ENCODE measurements at regions not wholly inside any gene's neighbourhood (a gene's known extent, or its start where the extent isn't known, plus 50 kb on each side); places are given as distances from the start of the nearest gene placed in this dataset.
"Not testable (repeated sequence)": the region's sequence is repeated elsewhere in the genome, so short reads cannot be mapped to it uniquely, and the experiment has no call there.

DNA sequence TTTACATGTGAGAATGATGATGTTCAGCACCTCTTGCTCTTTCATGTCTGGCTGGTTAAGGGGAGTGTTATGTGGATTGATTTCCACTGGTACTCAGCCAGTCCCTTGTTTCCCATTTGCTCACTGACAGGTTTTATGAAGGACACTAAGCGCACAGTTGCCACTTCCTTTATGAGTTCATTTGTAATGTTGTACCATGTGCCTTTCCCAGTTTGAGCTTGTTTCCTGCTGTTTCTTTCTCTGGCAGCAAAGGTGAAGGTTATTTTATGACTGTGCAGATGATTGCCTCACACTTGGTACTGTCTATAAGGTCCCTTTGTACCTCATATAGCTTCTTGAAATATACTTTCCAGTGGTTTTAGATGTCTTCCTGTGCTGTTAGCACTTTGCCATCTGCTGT is 1700.5 kb upstream of the TMEFF2 start:
- DNase-seq, result no peak

GRCh38 chr2:193894081-193894480 is 1699.3 kb upstream of the TMEFF2 start:
- no peak for DNase-seq

DNA sequence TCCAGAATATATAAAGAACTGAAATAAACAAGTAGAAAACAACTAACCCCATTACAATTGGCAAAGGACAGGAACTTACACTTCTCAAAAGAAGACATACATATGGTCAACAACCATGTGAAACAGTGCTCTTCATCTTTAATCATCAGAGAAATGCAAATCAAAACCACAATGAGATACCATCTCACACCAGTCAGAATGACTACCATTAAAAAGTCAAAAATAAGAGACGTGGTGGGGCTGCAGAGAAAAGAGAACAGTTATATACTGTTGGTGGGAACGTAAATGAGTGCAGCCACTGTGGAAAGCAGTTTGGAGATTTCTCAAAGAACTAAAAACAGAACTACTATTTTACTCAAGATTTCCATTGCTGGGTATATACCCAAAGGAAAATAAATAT is 1696.3 kb upstream of the TMEFF2 start:
- DNase-seq, result no peak

DNA sequence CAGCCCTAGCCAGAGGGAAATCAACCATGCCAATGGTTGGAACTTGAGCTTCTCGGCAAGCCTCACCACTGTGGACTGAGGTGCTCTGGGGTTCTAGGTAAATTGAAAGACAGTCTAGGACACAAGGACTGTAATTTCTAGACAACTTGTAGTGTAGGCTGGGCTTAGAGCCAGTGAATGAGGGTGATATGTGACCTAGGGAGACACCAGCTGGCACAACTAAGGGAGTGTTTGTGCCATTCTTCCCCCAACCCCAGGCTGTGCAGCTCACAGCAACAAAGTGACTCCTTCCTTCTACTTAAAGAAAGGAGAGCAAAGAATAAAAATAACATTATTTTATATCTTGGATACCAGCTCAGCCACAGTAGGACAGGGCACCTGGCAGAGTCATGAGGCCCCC is 1690.7 kb upstream of the TMEFF2 start:
- no peak for DNase-seq

- DNase-seq, result no peak
Observed at GRCh38 chr2:193883820-193884219, 1689.1 kb upstream of the TMEFF2 start.

DNA sequence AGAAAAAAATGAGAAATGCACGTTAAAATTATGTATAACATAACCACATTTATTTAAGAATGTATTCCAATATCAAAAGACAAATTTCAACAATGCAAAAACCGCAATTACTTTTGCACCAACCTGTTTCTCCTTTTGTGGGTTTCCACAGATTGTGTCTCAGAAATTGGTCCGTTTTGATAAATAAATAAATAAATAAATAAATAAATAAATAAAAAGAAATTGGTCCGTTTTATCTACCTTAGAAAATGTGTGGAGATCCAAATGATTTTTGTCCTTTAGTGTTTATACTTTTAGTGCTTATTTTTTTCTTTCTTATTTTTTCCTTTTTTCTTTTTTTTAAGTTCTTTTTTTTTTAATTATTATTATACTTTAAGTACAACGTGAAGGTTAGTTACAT is 1682.2 kb upstream of the TMEFF2 start:
- no peak for DNase-seq

DNA sequence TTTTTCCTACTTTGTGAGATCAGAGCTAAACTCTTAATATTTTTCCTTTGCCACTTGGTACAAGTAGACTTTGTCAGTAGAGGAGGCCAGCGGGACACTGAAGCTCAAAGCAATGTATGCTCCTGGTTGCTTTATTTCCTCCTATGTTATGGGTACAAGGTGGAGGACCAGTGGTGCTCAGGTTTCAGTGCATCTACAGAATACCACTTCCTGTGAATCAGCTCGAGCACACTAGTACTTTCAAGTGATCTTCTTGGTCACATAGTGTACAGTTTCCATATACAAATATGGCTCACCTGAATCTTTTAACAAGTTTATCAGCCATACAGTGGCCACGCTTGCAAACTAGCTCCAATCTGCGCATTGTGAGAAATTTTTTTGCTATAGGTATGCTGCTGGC is 1674.8 kb upstream of the TMEFF2 start:
- no peak for DNase-seq

DNA sequence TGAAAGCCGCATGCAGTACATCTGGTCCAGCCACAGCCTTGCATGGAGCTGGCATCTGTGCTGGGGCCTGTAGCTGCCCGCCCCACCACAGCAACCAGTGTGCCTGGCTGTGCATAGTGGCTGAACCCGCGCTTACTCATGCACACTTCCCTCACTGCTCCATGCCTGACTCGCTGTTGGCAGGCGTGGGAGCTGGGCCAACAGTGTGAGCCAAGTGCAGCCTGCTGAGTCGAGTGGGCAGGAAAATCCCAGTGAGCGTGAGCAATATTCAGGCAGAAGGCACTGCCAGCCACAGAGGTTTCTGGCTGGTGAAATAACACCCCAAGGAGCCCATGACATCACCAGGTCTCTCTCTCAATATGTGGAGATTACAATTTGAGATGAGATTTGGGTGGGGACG is 1674.1 kb upstream of the TMEFF2 start:
- DNase-seq, result no peak

GRCh38 chr2:193868132-193868531 is 1673.4 kb upstream of the TMEFF2 start:
- no peak for DNase-seq

- no peak for DNase-seq
Observed at GRCh38 chr2:193867454-193867853, 1672.7 kb upstream of the TMEFF2 start.

- no peak for DNase-seq
Observed at GRCh38 chr2:193861557-193861956, 1666.8 kb upstream of the TMEFF2 start.

- DNase-seq, result no peak
Observed at GRCh38 chr2:193847991-193848390, 1653.3 kb upstream of the TMEFF2 start.

GRCh38 chr2:193847130-193847529 is 1652.4 kb upstream of the TMEFF2 start:
- no peak for DNase-seq

DNA sequence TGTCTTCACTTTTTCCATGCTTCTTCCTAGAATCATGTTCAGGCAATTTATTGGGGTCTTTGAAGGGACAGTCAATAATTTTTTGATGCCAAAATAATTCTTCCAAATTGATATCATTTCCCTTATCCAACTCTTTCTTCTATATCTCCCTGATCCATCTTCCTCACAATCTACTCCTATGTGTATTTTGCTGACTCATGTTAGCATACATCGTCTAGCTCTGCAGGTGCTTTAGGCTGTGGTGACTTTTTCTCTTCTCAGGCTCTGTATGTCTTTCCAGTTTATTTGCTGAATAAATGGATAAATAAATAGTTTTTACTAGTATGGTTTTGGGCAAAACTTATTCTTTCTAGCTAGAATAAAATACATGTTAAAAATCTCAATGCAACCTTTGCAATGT is 1650.9 kb upstream of the TMEFF2 start:
- no peak for DNase-seq

DNA sequence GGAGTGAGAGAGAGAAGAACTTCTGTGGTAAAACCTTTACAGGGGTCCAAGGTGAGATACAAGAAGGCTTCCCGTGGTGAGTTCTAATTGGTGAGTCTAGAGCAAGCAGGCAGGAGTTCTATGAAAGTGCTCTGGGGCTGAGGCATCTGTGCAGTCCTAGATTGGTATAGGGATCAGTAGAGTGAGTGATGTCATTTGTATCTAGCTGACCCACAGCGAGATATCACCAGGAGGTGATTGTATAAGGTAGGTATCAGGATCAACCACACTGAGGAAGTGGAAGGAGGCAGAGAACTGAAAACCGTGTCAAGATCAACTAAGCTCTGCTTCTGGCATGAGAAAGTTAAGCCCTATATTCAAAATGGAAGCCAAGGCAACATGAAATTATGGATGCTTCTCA is 1648.9 kb upstream of the TMEFF2 start:
- DNase-seq, result no peak

- no peak for DNase-seq
Observed at GRCh38 chr2:193841384-193842150, 1646.8 kb upstream of the TMEFF2 start.

- no peak for DNase-seq
Observed at GRCh38 chr2:193837111-193837738, 1642.5 kb upstream of the TMEFF2 start.

GRCh38 chr2:193836424-193837006 is 1641.8 kb upstream of the TMEFF2 start:
- DNase-seq, result not testable (repeated sequence)

DNA sequence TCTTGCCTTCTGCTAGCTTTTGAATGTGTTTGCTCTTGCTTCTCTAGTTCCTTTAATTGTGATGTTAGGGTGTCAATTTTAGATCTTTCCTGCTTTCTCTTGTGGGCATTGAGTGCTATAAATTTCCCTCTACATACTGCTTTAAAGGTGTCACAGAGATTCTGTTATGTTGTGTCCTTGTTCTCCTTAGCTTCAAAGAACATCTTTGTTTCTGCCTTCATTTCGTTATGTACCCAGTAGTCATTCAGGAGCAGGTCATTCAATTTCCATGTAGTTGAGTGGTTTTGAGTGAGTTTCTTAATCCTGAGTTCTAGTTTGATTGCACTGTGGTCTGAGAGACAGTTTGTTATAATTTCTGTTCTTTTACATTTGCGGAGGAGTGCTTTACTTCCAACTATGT is 1639.2 kb upstream of the TMEFF2 start:
- not testable (repeated sequence) for DNase-seq

- DNase-seq, result no peak
Observed at GRCh38 chr2:193824474-193824873, 1629.7 kb upstream of the TMEFF2 start.

GRCh38 chr2:193818801-193819499 is 1624.2 kb upstream of the TMEFF2 start:
- DNase-seq, result no peak

- DNase-seq, result no peak
Observed at GRCh38 chr2:193816008-193816407, 1621.3 kb upstream of the TMEFF2 start.

Measured in nucleus accumbens (tissue), 56 donors.